T-helper 1 cell (primary cell): ENCODE measurements at regions not wholly inside any gene's neighbourhood (a gene's known extent, or its start where the extent isn't known, plus 50 kb on each side); places are given as distances from the start of the nearest gene placed in this dataset.

ENCODE experiments used
- DNase-seq, 5 donors: peaks; one replicate each; pipeline ENCODE4 v3.0.0-alpha.2; 2012 to 2020

- DNase-seq: no peak
Observed at GRCh38 chr2:145724311-145724898, 1204.5 kb upstream of the ZEB2 start.

- no peak for DNase-seq
Observed at GRCh38 chr2:145723872-145724271, 1204.0 kb upstream of the ZEB2 start.

GRCh38 chr2:145721681-145722080 is 1201.8 kb upstream of the ZEB2 start:
- no peak for DNase-seq

- no peak for DNase-seq
Observed at GRCh38 chr2:145715601-145716000, 1195.7 kb upstream of the ZEB2 start.

- DNase-seq: no peak
Observed at GRCh38 chr2:145710303-145710702, 1190.4 kb upstream of the ZEB2 start.

GRCh38 chr2:145702305-145702704 is 1182.4 kb upstream of the ZEB2 start:
- no peak for DNase-seq

GRCh38 chr2:145692971-145693478 is 1173.1 kb upstream of the ZEB2 start:
- DNase-seq: no peak

GRCh38 chr2:145691659-145692058 is 1171.7 kb upstream of the ZEB2 start:
- DNase-seq: no peak

- DNase-seq: no peak
Observed at GRCh38 chr2:145690183-145690778, 1170.4 kb upstream of the ZEB2 start.

- DNase-seq: no peak
Observed at GRCh38 chr2:145689277-145689676, 1169.4 kb upstream of the ZEB2 start.

GRCh38 chr2:145688156-145688555 is 1168.2 kb upstream of the ZEB2 start:
- no peak for DNase-seq

- no peak for DNase-seq
Observed at GRCh38 chr2:145687442-145688134, 1167.7 kb upstream of the ZEB2 start.

GRCh38 chr2:145685383-145686050 is 1165.6 kb upstream of the ZEB2 start:
- no peak for DNase-seq

- DNase-seq: no peak
Observed at GRCh38 chr2:145682546-145683157, 1162.7 kb upstream of the ZEB2 start.

GRCh38 chr2:145680276-145680675 is 1160.4 kb upstream of the ZEB2 start:
- no peak for DNase-seq

GRCh38 chr2:145677371-145677770 is 1157.5 kb upstream of the ZEB2 start:
- no peak for DNase-seq

GRCh38 chr2:145674705-145675104 is 1154.8 kb upstream of the ZEB2 start:
- DNase-seq: no peak

GRCh38 chr2:145669301-145669700 is 1149.4 kb upstream of the ZEB2 start:
- no peak for DNase-seq

GRCh38 chr2:145666552-145666951 is 1146.6 kb upstream of the ZEB2 start:
- DNase-seq: no peak

GRCh38 chr2:145657265-145657664 is 1137.3 kb upstream of the ZEB2 start:
- no peak for DNase-seq

GRCh38 chr2:145655165-145655765 is 1135.3 kb upstream of the ZEB2 start:
- DNase-seq: no peak

GRCh38 chr2:145654746-145655145 is 1134.8 kb upstream of the ZEB2 start:
- no peak for DNase-seq

- DNase-seq: no peak
Observed at GRCh38 chr2:145654156-145654555, 1134.2 kb upstream of the ZEB2 start.
